Stromal cell of bone marrow (primary cell): ENCODE measurements at regions not wholly inside any gene's neighbourhood (a gene's known extent, or its start where the extent isn't known, plus 50 kb on each side); places are given as distances from the start of the nearest gene placed in this dataset.

Experiments used
- DNase-seq: peaks from one replicate; pipeline ENCODE4 v3.0.0-alpha.2; 2012; ENCODE audit warnings: low read depth

DNA sequence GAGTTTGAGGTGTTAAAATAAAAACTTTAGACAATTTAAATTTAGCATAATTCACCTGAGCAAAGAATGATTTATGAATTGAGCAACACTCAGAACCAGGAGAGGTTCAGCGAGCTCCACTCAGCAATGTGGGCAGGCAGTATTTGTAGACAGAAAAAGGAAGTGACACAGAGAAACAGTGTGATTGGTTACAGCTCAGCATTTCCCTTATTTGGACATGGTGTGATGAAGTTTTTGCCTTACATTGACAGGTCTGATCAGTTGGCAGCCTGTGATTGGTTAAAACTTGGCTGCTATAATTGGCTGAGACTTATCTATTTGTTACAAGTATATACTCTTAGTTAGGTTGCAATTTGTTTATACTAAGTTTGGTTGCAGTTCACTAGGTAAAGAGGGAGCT, 621.2 kb upstream of the PRMT6 start:
- DNase-seq, result no peak

- DNase-seq, result no peak
Measured at GRCh38 chr1:106439475-106439874, 617.0 kb upstream of the PRMT6 start.

DNA sequence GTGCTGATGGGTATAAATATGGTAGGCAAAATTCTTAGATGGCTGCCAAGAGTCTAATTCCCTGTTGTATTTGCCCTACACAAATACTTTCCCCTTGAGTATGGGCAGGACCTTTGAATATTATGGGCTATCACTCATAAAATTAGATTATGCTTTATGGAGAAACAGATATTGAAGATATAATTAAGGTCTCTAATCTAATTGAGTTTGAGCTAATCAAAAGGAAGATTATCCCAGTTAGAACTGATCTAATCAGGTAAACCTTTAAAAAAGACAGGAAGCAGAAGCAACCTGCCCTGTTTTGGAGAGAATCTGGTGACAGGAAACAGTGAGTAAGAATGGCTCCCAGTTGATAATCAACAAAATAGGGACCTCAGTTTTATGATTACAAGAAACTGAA, 609.0 kb upstream of the PRMT6 start:
- DNase-seq, result no peak

DNA sequence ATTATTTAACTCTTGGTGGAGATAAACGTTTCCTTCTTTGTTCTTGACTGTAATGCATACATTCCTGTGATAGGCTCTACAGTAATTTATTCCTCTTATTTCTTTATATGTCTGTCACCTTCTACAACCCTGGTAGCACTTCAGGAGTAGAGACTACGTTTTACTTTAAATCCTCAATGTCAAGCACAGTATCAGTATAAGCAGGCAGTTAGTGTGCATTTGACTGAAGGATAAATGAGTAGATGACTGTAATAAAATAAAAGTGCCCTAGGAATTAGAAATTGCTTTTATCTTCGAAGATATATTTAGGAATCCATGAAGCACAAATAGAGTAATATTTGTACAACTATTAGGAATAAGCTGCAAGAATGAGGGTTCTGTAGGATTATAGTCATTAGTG, 599.6 kb upstream of the PRMT6 start:
- no peak for DNase-seq

DNA sequence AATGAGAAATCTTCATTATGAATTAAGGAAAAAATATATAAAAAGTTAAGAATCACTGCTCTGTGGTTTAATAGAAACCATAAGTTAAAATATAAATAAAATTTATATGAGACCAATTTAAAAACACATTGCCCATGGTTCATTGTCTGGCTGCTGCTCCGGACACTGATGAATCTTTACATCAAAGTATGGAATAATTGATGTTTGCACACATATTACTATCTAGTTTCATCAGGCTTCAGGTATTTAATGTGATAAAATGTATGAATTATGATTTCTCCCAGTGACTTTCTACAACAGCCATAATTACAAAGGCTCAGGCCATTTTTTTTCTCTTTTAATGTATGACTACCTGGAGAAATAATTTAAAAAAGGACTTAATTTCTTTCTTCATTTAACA, 599.1 kb upstream of the PRMT6 start:
- no peak for DNase-seq

GRCh38 chr1:106458866-106459265, 597.6 kb upstream of the PRMT6 start:
- DNase-seq, result no peak

- DNase-seq, result no peak
Measured at GRCh38 chr1:106459418-106459817, 597.1 kb upstream of the PRMT6 start.

- no peak for DNase-seq
Measured at GRCh38 chr1:106465666-106466065, 590.8 kb upstream of the PRMT6 start.

- DNase-seq, result no peak
Measured at GRCh38 chr1:106480629-106481028, 575.8 kb upstream of the PRMT6 start.

- no peak for DNase-seq
Measured at GRCh38 chr1:106492880-106493279, 563.6 kb upstream of the PRMT6 start.

- DNase-seq, result no peak
Measured at GRCh38 chr1:106494646-106495045, 561.8 kb upstream of the PRMT6 start.

DNA sequence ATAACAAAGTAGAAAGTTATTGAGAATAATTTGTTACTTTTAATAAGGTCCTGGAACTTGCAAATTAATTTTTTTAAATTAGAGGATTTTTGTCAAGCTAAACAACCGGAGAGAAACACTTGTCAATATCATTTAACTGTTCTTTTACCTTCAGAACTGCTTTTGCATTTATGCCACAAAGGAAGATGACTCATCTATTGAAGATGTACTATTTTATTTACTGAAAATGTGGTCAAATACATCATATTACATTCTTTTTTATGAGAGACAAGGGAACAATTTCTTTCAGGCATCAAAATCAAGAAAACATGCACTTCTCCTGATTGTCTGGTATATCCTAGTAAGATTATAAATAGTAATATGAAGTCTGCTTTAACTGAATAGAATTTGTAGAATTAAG, 558.2 kb upstream of the PRMT6 start:
- DNase-seq, result no peak

DNA sequence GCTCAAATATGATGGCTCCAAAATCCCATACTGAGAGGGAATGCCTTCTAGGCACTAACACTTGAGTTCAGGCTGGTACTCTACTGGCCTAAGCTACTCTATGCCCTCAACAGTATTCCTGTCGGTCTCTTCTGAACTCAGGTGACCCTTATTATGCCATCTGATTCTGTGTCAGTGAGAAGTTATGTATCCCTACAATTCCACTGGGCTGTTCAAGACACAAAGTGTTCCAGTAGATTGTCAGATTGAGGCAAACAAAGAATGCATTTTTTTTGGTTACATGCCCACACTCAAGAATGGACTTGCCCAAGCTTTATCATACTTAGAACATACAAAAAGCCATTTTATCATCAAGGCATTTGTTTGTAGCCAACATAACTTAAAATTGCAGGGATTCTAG, 553.8 kb upstream of the PRMT6 start:
- DNase-seq, result no peak

DNA sequence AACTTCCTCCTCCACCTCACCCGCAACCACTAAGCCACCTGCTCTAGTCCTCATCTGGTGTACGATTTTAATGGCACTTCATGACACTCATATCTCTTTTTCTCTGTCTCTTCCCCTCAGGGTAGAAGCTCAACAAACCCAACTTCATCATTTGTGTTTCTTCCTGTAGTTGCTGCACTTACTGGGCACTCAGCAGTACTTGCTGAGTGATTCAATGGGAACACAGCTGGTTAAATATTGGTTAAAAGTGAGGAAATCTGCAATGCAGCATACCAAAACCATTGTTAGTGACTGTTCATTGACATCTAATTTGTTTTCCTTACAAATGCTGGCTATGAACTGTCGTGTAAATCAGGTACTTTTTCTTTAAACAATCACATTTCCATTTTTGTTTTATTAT, 541.1 kb upstream of the PRMT6 start:
- no peak for DNase-seq

- no peak for DNase-seq
Measured at GRCh38 chr1:106517224-106517623, 539.2 kb upstream of the PRMT6 start.

- DNase-seq, result no peak
Measured at GRCh38 chr1:106523497-106523896, 533.0 kb upstream of the PRMT6 start.

DNA sequence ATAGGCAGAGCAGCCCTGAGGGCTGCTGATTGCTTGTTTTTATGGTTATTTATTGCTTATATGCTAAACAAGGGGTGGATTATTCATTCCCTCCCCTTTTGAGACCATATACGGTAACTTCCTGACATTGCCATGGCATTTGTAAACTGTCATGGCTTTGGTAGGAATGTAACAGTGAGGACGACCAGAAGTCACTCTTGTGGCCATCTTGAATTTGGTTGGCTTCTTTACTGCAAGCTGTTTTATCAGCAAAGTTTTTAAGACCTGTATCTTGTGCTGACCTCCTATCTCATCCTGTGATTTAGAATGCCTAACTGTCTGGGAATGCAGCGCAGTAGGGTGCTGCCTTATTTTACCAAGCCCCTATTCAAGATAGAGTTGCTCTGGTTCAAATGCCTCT, 531.8 kb upstream of the PRMT6 start:
- DNase-seq, result no peak

GRCh38 chr1:106526650-106527049, 529.8 kb upstream of the PRMT6 start:
- DNase-seq, result peak; percentile 82

- DNase-seq, result no peak
Measured at GRCh38 chr1:106534612-106535011, 521.9 kb upstream of the PRMT6 start.

DNA sequence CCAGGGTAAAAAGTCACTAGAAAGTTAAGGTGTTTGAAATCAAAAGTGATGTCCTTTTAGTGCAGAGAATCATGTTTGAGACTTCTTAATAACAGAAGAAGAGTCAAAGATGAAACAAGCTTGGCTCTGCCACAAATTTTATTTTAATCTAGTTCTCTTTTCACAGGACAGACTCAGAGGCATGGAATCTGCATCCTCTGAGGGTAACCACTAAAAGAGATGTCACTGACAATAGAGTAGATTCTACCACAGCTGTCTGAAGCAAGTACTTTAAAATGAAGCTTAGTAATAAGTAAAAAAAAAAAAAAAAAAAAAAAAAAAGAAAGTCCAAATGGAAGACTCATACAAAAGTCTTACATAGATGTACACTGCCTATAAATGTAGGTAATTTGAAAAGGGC, 519.7 kb upstream of the PRMT6 start:
- peak; percentile 38 for DNase-seq

DNA sequence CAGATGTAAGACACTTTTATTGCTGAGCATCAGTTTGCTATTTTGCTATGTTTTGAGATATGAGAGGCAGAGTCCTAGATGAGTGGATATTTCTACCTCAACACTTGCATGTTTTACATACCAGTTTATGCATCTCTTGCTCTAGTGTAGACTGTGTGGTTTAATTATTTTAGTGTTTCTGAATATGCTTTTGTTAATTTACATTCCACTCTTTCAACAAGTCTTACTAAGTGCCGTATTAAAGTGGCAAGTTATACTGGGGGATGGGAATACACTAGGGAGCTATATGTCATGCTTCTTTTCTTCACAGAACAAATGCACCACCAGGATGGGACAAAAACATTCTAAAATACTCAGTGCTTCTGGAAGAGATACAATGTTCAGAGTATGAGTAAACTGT, 507.7 kb upstream of the PRMT6 start:
- DNase-seq, result no peak

DNA sequence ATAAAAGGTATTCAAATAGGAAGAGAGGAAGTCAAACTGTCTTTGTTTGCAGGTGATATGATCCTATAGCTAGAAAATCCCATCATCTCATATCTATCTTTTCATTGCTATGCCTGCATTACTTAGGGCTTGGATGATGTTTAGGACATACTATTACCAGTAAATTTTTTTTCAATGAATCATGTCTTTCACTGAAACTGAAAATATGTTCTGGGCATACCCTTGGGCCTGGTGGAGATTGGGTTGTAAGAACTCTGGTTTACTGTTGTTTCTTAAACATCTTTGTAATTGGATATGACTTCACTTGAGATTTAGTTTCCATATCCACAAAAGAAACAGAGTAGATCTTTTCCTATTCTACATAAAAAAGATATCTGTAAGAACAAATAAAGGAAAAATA, 502.2 kb upstream of the PRMT6 start:
- no peak for DNase-seq

GRCh38 chr1:106555571-106555970, 500.9 kb upstream of the PRMT6 start:
- no peak for DNase-seq

DNA sequence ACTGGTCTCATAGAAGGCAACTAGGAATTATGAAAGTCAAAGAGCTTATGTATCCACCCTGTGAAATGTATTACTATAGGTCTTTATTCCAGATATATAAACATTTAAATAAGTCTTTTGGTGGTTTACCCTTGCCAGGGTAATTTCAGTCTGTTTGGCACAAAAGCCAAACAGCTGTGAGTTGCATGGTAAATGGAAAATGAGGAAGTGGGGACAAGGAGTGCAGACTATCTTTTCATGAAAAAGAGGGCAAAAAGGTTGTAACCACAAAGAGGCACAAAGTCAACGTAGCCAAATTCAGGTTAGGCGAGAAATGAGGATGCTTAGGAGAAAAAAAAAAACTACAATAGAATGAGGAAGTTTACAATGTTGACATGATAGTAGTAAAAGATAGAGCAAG, 492.3 kb upstream of the PRMT6 start:
- DNase-seq, result no peak
